Testis (tissue), 2 donors: ENCODE measurements at regions not wholly inside any gene's neighbourhood (a gene's known extent, or its start where the extent isn't known, plus 50 kb on each side); places are given as distances from the start of the nearest gene placed in this dataset.

Source experiments
- CTCF ChIP-seq, 3 experiments: fragments of 450-650 bp in 2 of 3; fragments of 200-600 bp in 1 of 3; sonication (generic) in 1 of 3; IDR thresholded peaks; one replicate each; pipeline ENCODE4 v1.5.1; 2016 to 2019; ENCODE audit warnings: antibody characterized with exemption in 3 of 3, mild to moderate bottlenecking in 2 of 3, moderate library complexity in 1 of 3
- POLR2A ChIP-seq: fragments of 450-650 bp; IDR thresholded peaks from one replicate; pipeline ENCODE4 v1.6.1; 2017; ENCODE audit warnings: antibody characterized with exemption, mild to moderate bottlenecking, moderate library complexity

- TF ChIP-seq CTCF (IDR thresholded peaks at IDR 0.05) (no peak), POLR2A (no peak)
These were observed 303.3 kb upstream of the ATP10A start for GRCh38 chr15:26166429-26166828.
